PFSK-1 (cell line): ENCODE measurements at regions not wholly inside any gene's neighbourhood (a gene's known extent, or its start where the extent isn't known, plus 50 kb on each side); places are given as distances from the start of the nearest gene placed in this dataset.

ENCODE experiments used
- FOXP2 ChIP-seq: optimal IDR thresholded peaks from 2 replicates; pipeline ENCODE3; 2011; ENCODE audit warnings: borderline replicate concordance, control low read depth, inconsistent platforms; ENCODE audit not compliant: insufficient read depth; ENCODE audit errors: extremely low read length, extremely low read depth
- POLR2AphosphoS5 ChIP-seq: IDR thresholded peaks from 2 replicates; pipeline ENCODE4 v1.6.1; 2012; ENCODE audit warnings: low read depth, mild to moderate bottlenecking, control low read depth, low read length, moderate library complexity
- SIN3A ChIP-seq: IDR thresholded peaks from 2 replicates; pipeline ENCODE4 v1.6.1; 2012; ENCODE audit warnings: mild to moderate bottlenecking, low read length, moderate library complexity, borderline replicate concordance; ENCODE audit not compliant: insufficient read depth
- TAF1 ChIP-seq: IDR thresholded peaks from 2 replicates; pipeline ENCODE4 v1.6.1; 2012; ENCODE audit warnings: low read length, control low read depth, borderline replicate concordance; ENCODE audit not compliant: insufficient read depth
- TF ChIP-seq, protein P1 (sequence below), 2 experiments: IDR thresholded peaks; 2 replicates each; pipeline versions ENCODE4 v1.6.1 to v1.8.0; 2011 to 2012; ENCODE audit warnings: low read depth in 2 of 2, low read length in 2 of 2, control low read depth in 1 of 2, inconsistent platforms in 1 of 2, mild to moderate bottlenecking in 1 of 2, moderate library complexity in 1 of 2; ENCODE audit not compliant: insufficient read depth in 1 of 2

GRCh38 chr1:25055961-25056360 is 125.9 kb upstream of the RUNX3 start:
- TF ChIP-seq TAF1: no peak
- TF ChIP-seq, protein P1, sequence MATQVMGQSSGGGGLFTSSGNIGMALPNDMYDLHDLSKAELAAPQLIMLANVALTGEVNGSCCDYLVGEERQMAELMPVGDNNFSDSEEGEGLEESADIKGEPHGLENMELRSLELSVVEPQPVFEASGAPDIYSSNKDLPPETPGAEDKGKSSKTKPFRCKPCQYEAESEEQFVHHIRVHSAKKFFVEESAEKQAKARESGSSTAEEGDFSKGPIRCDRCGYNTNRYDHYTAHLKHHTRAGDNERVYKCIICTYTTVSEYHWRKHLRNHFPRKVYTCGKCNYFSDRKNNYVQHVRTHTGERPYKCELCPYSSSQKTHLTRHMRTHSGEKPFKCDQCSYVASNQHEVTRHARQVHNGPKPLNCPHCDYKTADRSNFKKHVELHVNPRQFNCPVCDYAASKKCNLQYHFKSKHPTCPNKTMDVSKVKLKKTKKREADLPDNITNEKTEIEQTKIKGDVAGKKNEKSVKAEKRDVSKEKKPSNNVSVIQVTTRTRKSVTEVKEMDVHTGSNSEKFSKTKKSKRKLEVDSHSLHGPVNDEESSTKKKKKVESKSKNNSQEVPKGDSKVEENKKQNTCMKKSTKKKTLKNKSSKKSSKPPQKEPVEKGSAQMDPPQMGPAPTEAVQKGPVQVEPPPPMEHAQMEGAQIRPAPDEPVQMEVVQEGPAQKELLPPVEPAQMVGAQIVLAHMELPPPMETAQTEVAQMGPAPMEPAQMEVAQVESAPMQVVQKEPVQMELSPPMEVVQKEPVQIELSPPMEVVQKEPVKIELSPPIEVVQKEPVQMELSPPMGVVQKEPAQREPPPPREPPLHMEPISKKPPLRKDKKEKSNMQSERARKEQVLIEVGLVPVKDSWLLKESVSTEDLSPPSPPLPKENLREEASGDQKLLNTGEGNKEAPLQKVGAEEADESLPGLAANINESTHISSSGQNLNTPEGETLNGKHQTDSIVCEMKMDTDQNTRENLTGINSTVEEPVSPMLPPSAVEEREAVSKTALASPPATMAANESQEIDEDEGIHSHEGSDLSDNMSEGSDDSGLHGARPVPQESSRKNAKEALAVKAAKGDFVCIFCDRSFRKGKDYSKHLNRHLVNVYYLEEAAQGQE (IDR thresholded peaks at IDR 0.05; ENCODE audit: insufficient read depth in 1 of 2, low read depth in 2 of 2, low read length in 2 of 2): no peak
- no peak for TF ChIP-seq SIN3A
- no peak for TF ChIP-seq POLR2AphosphoS5
- TF ChIP-seq FOXP2: no peak
